ENCODE measurements at regions not wholly inside any gene's neighbourhood (a gene's known extent, or its start where the extent isn't known, plus 50 kb on each side); places are given as distances from the start of the nearest gene placed in this dataset.

- no peak for TF ChIP-seq CTCF (IDR thresholded peaks at IDR 0.05; ENCODE audit: borderline replicate concordance, control extremely low read depth, extremely low read depth, insufficient read depth, missing control alignments)
Observed at GRCh38 chr16:55248494-55248893, 75.5 kb upstream of the IRX6 start.

GRCh38 chr16:55249361-55249760, 74.6 kb upstream of the IRX6 start:
- in situ Hi-C loops (cut with MboI; ENCODE audit: low sequenced_read_pairs, unreplicated experiment) = no loop called here
- TF ChIP-seq CTCF (IDR thresholded peaks at IDR 0.05; ENCODE audit: borderline replicate concordance, control extremely low read depth, extremely low read depth, insufficient read depth, missing control alignments) = no peak
- no peak for DNase-seq (ENCODE audit: low spot score)

More at GRCh38 chr16:55248494-55248893, 75.5 kb upstream of the IRX6 start:
- in situ Hi-C loops (cut with MboI; ENCODE audit: low sequenced_read_pairs, unreplicated experiment) = no loop called here
- DNase-seq (ENCODE audit: low spot score) = no peak

- no peak for TF ChIP-seq CTCF (IDR thresholded peaks at IDR 0.05; ENCODE audit: borderline replicate concordance, control extremely low read depth, extremely low read depth, insufficient read depth, missing control alignments)
- no peak for DNase-seq (ENCODE audit: low spot score)
- in situ Hi-C loops (cut with MboI; ENCODE audit: low sequenced_read_pairs, unreplicated experiment) = no loop called here
Observed at GRCh38 chr16:55249936-55250335, 74.1 kb upstream of the IRX6 start.

GRCh38 chr16:55250701-55251100, 73.3 kb upstream of the IRX6 start:
- in situ Hi-C loops (cut with MboI; ENCODE audit: low sequenced_read_pairs, unreplicated experiment) = no loop called here

GRCh38 chr16:55251151-55251550, 72.9 kb upstream of the IRX6 start:
- TF ChIP-seq CTCF (IDR thresholded peaks at IDR 0.05; ENCODE audit: borderline replicate concordance, control extremely low read depth, extremely low read depth, insufficient read depth, missing control alignments) = no peak
- in situ Hi-C loops (cut with MboI; ENCODE audit: low sequenced_read_pairs, unreplicated experiment) = no loop called here
- no peak for DNase-seq (ENCODE audit: low spot score)

More at GRCh38 chr16:55250701-55251100, 73.3 kb upstream of the IRX6 start:
- no peak for DNase-seq (ENCODE audit: low spot score)
- TF ChIP-seq CTCF (IDR thresholded peaks at IDR 0.05; ENCODE audit: borderline replicate concordance, control extremely low read depth, extremely low read depth, insufficient read depth, missing control alignments) = no peak

GRCh38 chr16:55252577-55252976, 71.4 kb upstream of the IRX6 start:
- in situ Hi-C loops (cut with MboI; ENCODE audit: low sequenced_read_pairs, unreplicated experiment) = no loop called here

More at GRCh38 chr16:55252577-55252976, 71.4 kb upstream of the IRX6 start:
- no peak for DNase-seq (ENCODE audit: low spot score)
- no peak for TF ChIP-seq CTCF (IDR thresholded peaks at IDR 0.05; ENCODE audit: borderline replicate concordance, control extremely low read depth, extremely low read depth, insufficient read depth, missing control alignments)
